Fibroblast of lung (primary cell): ENCODE measurements at regions not wholly inside any gene's neighbourhood (a gene's known extent, or its start where the extent isn't known, plus 50 kb on each side); places are given as distances from the start of the nearest gene placed in this dataset.

Experiments
- EZH2 ChIP-seq: IDR thresholded peaks from 2 replicates; pipeline ENCODE4 v1.5.1; 2012; ENCODE audit warnings: low read length, control low read depth, mild to moderate bottlenecking; ENCODE audit errors: missing control alignments
- TF ChIP-seq, protein P1 (sequence below), 2 donors: IDR thresholded peaks in 1 of 2; conservative IDR thresholded peaks in 1 of 2; 1 replicate in 1 of 2; 2 replicates in 1 of 2; pipeline ENCODE4 v1.5.1; 2011 to 2012; ENCODE audit warnings: low read length in 2 of 2, control low read depth in 1 of 2, inconsistent platforms in 1 of 2, low read depth in 1 of 2, mild to moderate bottlenecking in 1 of 2

DNA sequence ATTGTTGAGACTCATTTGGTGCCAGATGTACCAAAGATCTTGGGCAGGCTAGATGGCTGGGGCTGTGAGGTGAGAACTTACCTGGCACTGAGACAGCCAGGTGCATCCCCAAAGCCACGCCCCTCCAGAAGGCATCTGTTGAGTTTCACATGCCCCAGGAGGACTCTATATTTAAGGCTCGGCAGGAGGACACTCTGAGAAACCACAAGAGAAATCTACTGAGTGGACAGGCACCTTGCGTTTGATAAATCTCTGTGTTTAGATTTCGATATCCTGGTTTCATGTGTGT lies 197.9 kb upstream of the ZNF536 start:
- TF ChIP-seq, protein P1, sequence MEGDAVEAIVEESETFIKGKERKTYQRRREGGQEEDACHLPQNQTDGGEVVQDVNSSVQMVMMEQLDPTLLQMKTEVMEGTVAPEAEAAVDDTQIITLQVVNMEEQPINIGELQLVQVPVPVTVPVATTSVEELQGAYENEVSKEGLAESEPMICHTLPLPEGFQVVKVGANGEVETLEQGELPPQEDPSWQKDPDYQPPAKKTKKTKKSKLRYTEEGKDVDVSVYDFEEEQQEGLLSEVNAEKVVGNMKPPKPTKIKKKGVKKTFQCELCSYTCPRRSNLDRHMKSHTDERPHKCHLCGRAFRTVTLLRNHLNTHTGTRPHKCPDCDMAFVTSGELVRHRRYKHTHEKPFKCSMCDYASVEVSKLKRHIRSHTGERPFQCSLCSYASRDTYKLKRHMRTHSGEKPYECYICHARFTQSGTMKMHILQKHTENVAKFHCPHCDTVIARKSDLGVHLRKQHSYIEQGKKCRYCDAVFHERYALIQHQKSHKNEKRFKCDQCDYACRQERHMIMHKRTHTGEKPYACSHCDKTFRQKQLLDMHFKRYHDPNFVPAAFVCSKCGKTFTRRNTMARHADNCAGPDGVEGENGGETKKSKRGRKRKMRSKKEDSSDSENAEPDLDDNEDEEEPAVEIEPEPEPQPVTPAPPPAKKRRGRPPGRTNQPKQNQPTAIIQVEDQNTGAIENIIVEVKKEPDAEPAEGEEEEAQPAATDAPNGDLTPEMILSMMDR (conservative IDR thresholded peaks at IDR 0.05 in 1 of 2, IDR thresholded peaks at IDR 0.05 in 1 of 2; ENCODE audit: low read depth in 1 of 2, low read length in 2 of 2), result no peak
- no peak for TF ChIP-seq EZH2
